Psoas muscle (tissue), 7 donors: ENCODE measurements at regions not wholly inside any gene's neighbourhood (a gene's known extent, or its start where the extent isn't known, plus 50 kb on each side); places are given as distances from the start of the nearest gene placed in this dataset.

Experiments
- ATAC-seq, 4 donors: fragments of 200-7000 bp; cut with Tn5 transposase; one replicate each; pipeline ENCODE4 v1.9.1; 2020; ENCODE audit warnings: moderate library complexity in 3 of 4, mild to moderate bottlenecking in 2 of 4
- DNase-seq, 2 donors: peaks; one replicate each; pipeline ENCODE4 v3.0.0-alpha.2; 2020
- H3K27ac ChIP-seq: fragments of 200-600 bp; one replicate; pipeline ENCODE4 v1.8.0; 2022
- H3K27me3 ChIP-seq, 3 donors: fragments of 200-600 bp in 1 of 3; one replicate each; pipeline versions ENCODE4 v1.6.1 to v1.8.0; 2013 to 2022; ENCODE audit warnings: low read length in 2 of 3, mild to moderate bottlenecking in 2 of 3, moderate library complexity in 1 of 3; ENCODE audit not compliant: insufficient read depth in 3 of 3
- H3K36me3 ChIP-seq, 2 donors: fragments of 200-600 bp in 1 of 2; one replicate each; pipeline versions ENCODE4 v1.6.1 to v1.8.0; 2013 to 2022; ENCODE audit warnings: low read depth in 1 of 2, mild to moderate bottlenecking in 1 of 2, moderate library complexity in 1 of 2; ENCODE audit not compliant: insufficient read depth in 1 of 2
- H3K4me1 ChIP-seq: fragments of 200-600 bp; one replicate; pipeline ENCODE4 v1.8.0; 2022
- H3K4me3 ChIP-seq: fragments of 200-600 bp; one replicate; pipeline ENCODE4 v1.8.0; 2022; ENCODE audit warnings: mild to moderate bottlenecking
- H3K9me3 ChIP-seq: fragments of 200-600 bp; one replicate; pipeline ENCODE4 v1.8.0; 2022
- CTCF ChIP-seq: fragments of 200-600 bp; IDR thresholded peaks from one replicate; pipeline ENCODE4 v1.8.0; 2022; ENCODE audit warnings: antibody characterized with exemption
- WGBS, 3 donors: extraction: QIAGEN DNeasy Blood & Tissue Kit; methylation state at CpG; one replicate each; pipeline versions ENCODE4 v1.1.6 to v1.1.7; 2013; 5-methylcytosine and 5-hydroxymethylcytosine counted together
- intact Hi-C, 2 donors: fragments of 100-400 bp; cut with DNase I; formaldehyde crosslinking; loops; one replicate each; pipeline versions ENCODE4 v1.11.0 to v1.14.2; 2022
- donor health status: healthy with polysubstance abuse.
- donor health status: DM: no; HTN: no; CAD: no; lungs with moderate emphysema.
- donor health status: Bipolar disorder and iron deficiency.
- donor health status: healthy.
- donor health status: DM: yes; HTN: yes; CAD: no.
- donor health status: DM: no; HTN: no; CAD: no.
- donor health status: DM: yes; HTN: yes; CAD: no.

DNA sequence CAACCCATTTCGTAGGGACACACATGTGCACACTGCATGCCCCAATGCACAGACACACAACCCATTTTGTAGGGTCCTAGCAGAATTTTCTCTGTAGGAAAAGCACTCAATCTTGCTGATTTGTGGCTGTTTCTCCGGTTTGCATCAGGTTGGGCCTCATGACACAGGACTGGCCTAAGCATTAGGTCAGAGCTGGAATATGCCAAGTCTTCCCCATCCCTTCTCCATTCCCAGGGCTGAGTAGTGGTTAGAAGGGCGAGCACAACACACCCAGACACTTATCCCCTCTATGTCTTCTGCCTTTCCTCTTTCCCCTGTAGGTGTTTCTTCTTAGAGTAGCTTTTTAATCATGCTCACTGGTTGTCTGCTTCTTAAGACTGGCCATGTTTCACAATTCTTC is 295.9 kb downstream of the SOX11 start:
- H3K27me3 ChIP-seq: peaks cover 2 to 8% (median 3%) of the 10 kb centered on the region in 3 donors
- no peak for DNase-seq
- no peak overlapping the region for H3K4me3 ChIP-seq
- H3K4me1 ChIP-seq: no peaks in the 10 kb centered on the region
- H3K27ac ChIP-seq: no peak overlapping the region
- WGBS, 3 donors: 82 to 84% (median 84%) methylated on average over 3 of the region's 3 CpGs
- no peak for TF ChIP-seq CTCF
- ATAC-seq: no peak
- intact Hi-C loops: no loop called here
- H3K9me3 ChIP-seq: no peaks in the 10 kb centered on the region
- no peaks in the 10 kb centered on the region for H3K36me3 ChIP-seq

GRCh38 chr2:5990086-5990485 is 297.9 kb downstream of the SOX11 start:
- WGBS, 3 donors: 75 to 91% (median 75%) methylated on average over 5 of the region's 5 CpGs

DNA sequence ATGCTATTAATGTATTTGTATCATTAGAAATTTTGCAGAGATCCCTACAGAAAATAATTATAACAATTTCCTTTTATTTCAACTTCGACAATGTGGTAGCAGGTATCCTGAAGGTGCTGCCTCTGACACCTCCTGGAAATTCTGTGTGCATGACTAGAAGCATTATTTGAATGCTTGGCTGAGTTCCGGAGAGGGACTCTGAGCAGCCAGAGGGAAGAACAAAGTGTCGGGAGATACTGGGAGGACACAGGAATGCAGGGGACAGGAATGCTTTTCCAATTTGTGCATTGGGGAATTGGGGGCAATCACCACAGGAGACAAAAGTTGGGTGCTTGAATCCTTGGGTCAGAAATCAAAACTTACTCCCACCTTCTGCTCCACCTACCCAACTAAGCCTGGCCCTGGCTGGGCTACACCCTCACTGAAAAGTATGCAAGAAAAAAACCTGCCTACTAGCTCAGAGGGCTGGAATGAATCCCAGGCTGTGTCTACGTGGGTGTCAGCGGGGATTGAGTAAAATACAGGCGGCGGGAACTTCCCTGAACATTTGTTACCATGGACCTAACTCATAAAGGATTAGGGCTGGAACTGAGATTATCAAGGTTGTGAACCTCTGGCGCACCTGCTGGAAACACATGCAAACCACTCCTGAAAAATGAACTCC is 299.3 kb downstream of the SOX11 start:
- DNase-seq (no peak), ATAC-seq (no peak)
- TF ChIP-seq CTCF: no peak

More at GRCh38 chr2:5990086-5990485, 297.9 kb downstream of the SOX11 start:
- Histone ChIP-seq H3K4me1 (no peaks in the 10 kb centered on the region), H3K27ac (no peak overlapping the region), H3K9me3 (no peaks in the 10 kb centered on the region), H3K4me3 (no peak overlapping the region), H3K27me3 (peaks cover 0 to 5% (median 2%) of the 10 kb centered on the region in 3 donors), H3K36me3 (no peaks in the 10 kb centered on the region)
- DNase-seq (no peak), ATAC-seq (no peak)
- no peak for TF ChIP-seq CTCF
- intact Hi-C loops: no loop called here

DNA sequence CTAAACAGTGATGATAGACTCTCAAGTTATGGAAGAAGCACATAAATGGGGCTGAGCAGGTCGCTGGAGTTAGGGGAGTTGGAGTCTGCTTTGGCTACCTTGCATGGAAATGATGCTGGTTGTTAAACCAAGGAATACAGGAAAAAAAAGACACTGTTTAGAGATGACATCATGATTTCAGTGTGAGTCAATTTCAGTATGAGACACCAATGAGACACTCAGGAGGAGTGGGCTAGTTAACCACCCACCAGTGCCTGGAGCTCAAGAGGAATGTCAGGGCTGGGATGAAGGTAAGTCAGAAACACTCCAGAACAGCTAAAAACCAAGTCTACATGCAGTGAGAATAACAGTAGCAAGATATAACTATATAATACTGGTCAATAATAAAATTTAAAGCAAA is 303.6 kb downstream of the SOX11 start:
- no peak for TF ChIP-seq CTCF
- H3K4me1 ChIP-seq: no peaks in the 10 kb centered on the region
- no peaks in the 10 kb centered on the region for H3K9me3 ChIP-seq
- H3K27ac ChIP-seq: no peak overlapping the region
- intact Hi-C loops: no loop called here
- DNase-seq: no peak
- WGBS, 3 donors: 77 to 92% (median 78%) methylated on average over 1 of the region's 1 CpG
- peaks cover 0 to 5% (median 0%) of the 10 kb centered on the region in 3 donors for H3K27me3 ChIP-seq
- H3K36me3 ChIP-seq: no peaks in the 10 kb centered on the region
- no peak for ATAC-seq
- H3K4me3 ChIP-seq: no peak overlapping the region

More for the DNA sequence above, 299.3 kb downstream of the SOX11 start:
- no peaks in the 10 kb centered on the region for H3K36me3 ChIP-seq
- H3K4me1 ChIP-seq: no peaks in the 10 kb centered on the region
- intact Hi-C loops: no loop called here
- H3K4me3 ChIP-seq: no peak overlapping the region
- peaks cover 0 to 5% (median 2%) of the 10 kb centered on the region in 3 donors for H3K27me3 ChIP-seq
- H3K9me3 ChIP-seq: no peaks in the 10 kb centered on the region
- 35 to 39% (median 35%) methylated on average over 8 of the region's 8 CpGs for WGBS, 3 donors
- no peak overlapping the region for H3K27ac ChIP-seq

GRCh38 chr2:6008186-6008585 is 316.0 kb downstream of the SOX11 start:
- ATAC-seq (no peak), DNase-seq (no peak)
- H3K4me1 ChIP-seq: no peaks in the 10 kb centered on the region
- H3K27ac ChIP-seq: no peak overlapping the region
- no peaks in the 10 kb centered on the region for H3K27me3 ChIP-seq
- intact Hi-C loops: no loop called here
- no peaks in the 10 kb centered on the region for H3K9me3 ChIP-seq
- no peak overlapping the region for H3K4me3 ChIP-seq
- TF ChIP-seq CTCF: no peak
- WGBS, 3 donors: 55 to 63% (median 62%) methylated on average over 2 of the region's 2 CpGs
- H3K36me3 ChIP-seq: no peaks in the 10 kb centered on the region
